CD14-positive monocyte (primary cell): ENCODE measurements at regions not wholly inside any gene's neighbourhood (a gene's known extent, or its start where the extent isn't known, plus 50 kb on each side); places are given as distances from the start of the nearest gene placed in this dataset.

ENCODE experiments used
- DNase-seq, 3 donors: peaks; one replicate each; pipeline ENCODE4 v3.0.0-alpha.2; 2011 to 2022
- H2AFZ ChIP-seq: 2 replicates; pipeline ENCODE4 v1.6.0; 2012; ENCODE audit warnings: mild to moderate bottlenecking, low read depth, low read length, inconsistent platforms; ENCODE audit not compliant: insufficient read depth, poor library complexity, severe bottlenecking
- H3K27ac ChIP-seq, 2 donors: 1 replicate in 1 of 2; 2 replicates in 1 of 2; pipeline ENCODE4 v1.5.1; 2012 to 2013; ENCODE audit warnings: low read length in 2 of 2, control low read depth in 1 of 2, inconsistent platforms in 1 of 2, low read depth in 1 of 2, mild to moderate bottlenecking in 1 of 2
- H3K27me3 ChIP-seq, 2 donors: one replicate each; pipeline versions ENCODE4 v1.6.0 to v1.6.1; 2011 to 2013; ENCODE audit warnings: low read length in 2 of 2; ENCODE audit not compliant: control insufficient read depth in 2 of 2, insufficient read depth in 2 of 2
- H3K36me3 ChIP-seq, 2 donors: replicated peaks in 1 of 2; 1 replicate in 1 of 2; 2 replicates in 1 of 2; pipeline versions ENCODE4 v1.5.1 to v1.6.1; 2012 to 2013; ENCODE audit warnings: low read length in 2 of 2, control low read depth in 1 of 2, inconsistent platforms in 1 of 2, mild to moderate bottlenecking in 1 of 2; ENCODE audit not compliant: insufficient read depth in 2 of 2, control insufficient read depth in 1 of 2
- H3K4me1 ChIP-seq, 2 donors: 1 replicate in 1 of 2; 2 replicates in 1 of 2; pipeline versions ENCODE4 v1.5.1 to v1.6.1; 2012 to 2013; ENCODE audit warnings: low read length in 2 of 2, control low read depth in 1 of 2, inconsistent platforms in 1 of 2, mild to moderate bottlenecking in 1 of 2, moderate library complexity in 1 of 2; ENCODE audit not compliant: insufficient read depth in 2 of 2, control insufficient read depth in 1 of 2
- H3K4me2 ChIP-seq: replicated peaks from 2 replicates; pipeline ENCODE3; 2012; ENCODE audit warnings: low read length, moderate library complexity, mild to moderate bottlenecking; ENCODE audit not compliant: poor library complexity, severe bottlenecking; ENCODE audit errors: extremely low read depth
- H3K4me3 ChIP-seq, 3 experiments: fragments of 200-600 bp in 1 of 3; sonication (generic) in 1 of 3; replicated peaks in 1 of 3; 1 replicate in 2 of 3; 2 replicates in 1 of 3; pipeline ENCODE4 v1.5.1; 2011 to 2013; ENCODE audit warnings: low read length in 3 of 3, mild to moderate bottlenecking in 3 of 3, control low read depth in 2 of 3, low read depth in 2 of 3, inconsistent platforms in 1 of 3, moderate library complexity in 1 of 3
- H3K79me2 ChIP-seq: 2 replicates; pipeline ENCODE4 v1.6.0; 2012; ENCODE audit warnings: mild to moderate bottlenecking, control low read depth, inconsistent platforms, low read length, moderate library complexity; ENCODE audit not compliant: insufficient read depth
- H3K9ac ChIP-seq: 2 replicates; pipeline ENCODE4 v1.6.0; 2017; ENCODE audit warnings: low read length, mild to moderate bottlenecking; ENCODE audit not compliant: insufficient read depth, poor library complexity, severe bottlenecking
- H3K9me3 ChIP-seq, 2 donors: replicated peaks in 1 of 2; 1 replicate in 1 of 2; 2 replicates in 1 of 2; pipeline versions ENCODE4 v1.5.1 to v1.6.1; 2012 to 2013; ENCODE audit warnings: low read length in 2 of 2, control low read depth in 1 of 2; ENCODE audit not compliant: control insufficient read depth in 1 of 2, insufficient read depth in 1 of 2
- H4K20me1 ChIP-seq: 2 replicates; pipeline ENCODE4 v1.6.0; 2012; ENCODE audit warnings: mild to moderate bottlenecking, low read length, control low read depth, moderate library complexity; ENCODE audit not compliant: insufficient read depth
- H3K27ac Mint-ChIP-seq, 7 donors: one replicate each; pipeline ENCODE4 v1.8.0; 2020; ENCODE audit warnings: mild to moderate bottlenecking in 7 of 7, mixed read lengths in 7 of 7, moderate library complexity in 6 of 7, inconsistent platforms in 2 of 7
- H3K27me3 Mint-ChIP-seq, 3 donors: one replicate each; pipeline ENCODE4 v1.8.0; 2021 to 2022; ENCODE audit warnings: low read depth in 3 of 3, mild to moderate bottlenecking in 3 of 3, mixed read lengths in 3 of 3, moderate library complexity in 3 of 3, inconsistent platforms in 1 of 3
- H3K36me3 Mint-ChIP-seq, 2 donors: one replicate each; pipeline ENCODE4 v1.8.0; 2020; ENCODE audit warnings: mixed read lengths in 2 of 2, inconsistent platforms in 1 of 2, mild to moderate bottlenecking in 1 of 2
- H3K4me1 Mint-ChIP-seq: one replicate; pipeline ENCODE4 v1.8.0; 2020; ENCODE audit warnings: mild to moderate bottlenecking, mixed read lengths
- H3K4me3 Mint-ChIP-seq, 2 donors: one replicate each; pipeline ENCODE4 v1.8.0; 2020; ENCODE audit warnings: mild to moderate bottlenecking in 2 of 2, mixed read lengths in 2 of 2, moderate library complexity in 1 of 2
- H3K9me3 Mint-ChIP-seq, 7 donors: one replicate each; pipeline ENCODE4 v1.8.0; 2020 to 2022; ENCODE audit warnings: mixed read lengths in 7 of 7, mild to moderate bottlenecking in 6 of 7, moderate library complexity in 6 of 7, inconsistent platforms in 2 of 7
- WGBS: methylation state at CpG from one replicate; pipeline ENCODE4 v1.1.5; 2013; ENCODE audit warnings: missing lambda C conversion rate; ENCODE audit not compliant: insufficient coverage; 5-methylcytosine and 5-hydroxymethylcytosine counted together
- intact Hi-C, 2 donors: fragments of 100-400 bp; cut with micrococcal nuclease; formaldehyde crosslinking; loops; one replicate each; pipeline versions ENCODE4 v1.15.0 to v1.15.1; 2023
- TF ChIP-seq, protein P1 (sequence below): fragments of 200-600 bp; IDR thresholded peaks from one replicate; pipeline ENCODE4 v1.8.0; 2022; ENCODE audit warnings: antibody characterized with exemption, mild to moderate bottlenecking

DNA sequence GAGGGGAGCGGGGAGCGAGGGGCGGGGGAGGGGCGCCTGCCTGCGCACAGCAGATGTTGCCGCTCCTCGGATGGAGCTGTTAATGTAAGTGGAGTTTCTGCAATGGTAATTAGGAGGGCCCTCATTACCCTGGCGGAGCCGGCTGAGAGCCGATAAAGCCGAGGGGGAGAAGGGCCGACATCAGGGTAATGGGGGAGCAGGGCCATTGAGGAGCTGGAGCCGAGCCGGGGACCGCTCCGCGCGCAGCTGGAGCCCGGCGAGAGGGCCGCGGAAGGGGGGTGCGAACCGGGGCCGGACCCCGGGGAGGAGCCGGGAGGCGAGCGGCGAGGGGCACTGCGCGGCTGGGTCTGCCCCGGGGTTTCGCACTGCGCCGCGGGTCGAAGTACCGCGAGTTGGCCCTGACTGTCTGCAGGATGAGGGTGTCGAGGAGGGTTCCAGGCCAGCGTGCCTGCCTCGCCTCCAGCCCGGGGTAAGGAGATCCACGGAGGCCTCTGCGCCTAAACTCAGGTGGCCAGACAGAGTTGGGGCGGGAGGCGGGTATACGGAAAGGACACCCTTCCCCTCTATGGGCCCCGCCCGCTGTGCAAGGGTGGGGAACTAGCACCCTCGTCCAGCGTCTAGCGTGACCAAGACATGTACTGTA, 55.0 kb upstream of the LBX1 start:
- Mint-ChIP-seq H3K27me3 (peaks cover 59 to 86% (median 79%) of the 10 kb centered on the region in 3 donors), H3K27ac (no peak overlapping the region), H3K9me3 (peaks cover 0 to 15% (median 6%) of the 10 kb centered on the region in 7 donors), H3K36me3 (no peaks in the 10 kb centered on the region), H3K4me1 (peaks cover 3% of the 10 kb centered on the region), H3K4me3 (peak overlapping the region in 1 of 2 donors; percentile 63)
- Histone ChIP-seq H3K36me3 (no peaks in the 10 kb centered on the region), H3K79me2 (no peaks in the 10 kb centered on the region), H3K4me2 (no peak overlapping the region), H2AFZ (no peak overlapping the region), H3K9ac (no peak overlapping the region), H3K27me3 (peaks cover 55 to 82% of the 10 kb centered on the region in 2 donors), H3K4me1 (no peaks in the 10 kb centered on the region), H3K27ac (no peak overlapping the region), H3K9me3 (peaks cover 0 to 18% of the 10 kb centered on the region in 2 donors), H3K4me3 (no peak overlapping the region), H4K20me1 (no peaks in the 10 kb centered on the region)
- TF ChIP-seq, protein P1, sequence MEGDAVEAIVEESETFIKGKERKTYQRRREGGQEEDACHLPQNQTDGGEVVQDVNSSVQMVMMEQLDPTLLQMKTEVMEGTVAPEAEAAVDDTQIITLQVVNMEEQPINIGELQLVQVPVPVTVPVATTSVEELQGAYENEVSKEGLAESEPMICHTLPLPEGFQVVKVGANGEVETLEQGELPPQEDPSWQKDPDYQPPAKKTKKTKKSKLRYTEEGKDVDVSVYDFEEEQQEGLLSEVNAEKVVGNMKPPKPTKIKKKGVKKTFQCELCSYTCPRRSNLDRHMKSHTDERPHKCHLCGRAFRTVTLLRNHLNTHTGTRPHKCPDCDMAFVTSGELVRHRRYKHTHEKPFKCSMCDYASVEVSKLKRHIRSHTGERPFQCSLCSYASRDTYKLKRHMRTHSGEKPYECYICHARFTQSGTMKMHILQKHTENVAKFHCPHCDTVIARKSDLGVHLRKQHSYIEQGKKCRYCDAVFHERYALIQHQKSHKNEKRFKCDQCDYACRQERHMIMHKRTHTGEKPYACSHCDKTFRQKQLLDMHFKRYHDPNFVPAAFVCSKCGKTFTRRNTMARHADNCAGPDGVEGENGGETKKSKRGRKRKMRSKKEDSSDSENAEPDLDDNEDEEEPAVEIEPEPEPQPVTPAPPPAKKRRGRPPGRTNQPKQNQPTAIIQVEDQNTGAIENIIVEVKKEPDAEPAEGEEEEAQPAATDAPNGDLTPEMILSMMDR: no peak
- no peak for DNase-seq
- intact Hi-C loops: no loop called here
- 5% methylated on average over 45 of the region's 54 CpGs for WGBS

- H3K9ac ChIP-seq: no peak overlapping the region
- no peak overlapping the region for H3K27ac ChIP-seq
- Mint-ChIP-seq H3K27ac (no peak overlapping the region), H3K36me3 (no peaks in the 10 kb centered on the region), H3K9me3 (peaks cover 0 to 15% (median 6%) of the 10 kb centered on the region in 7 donors), H3K4me1 (peaks cover 3% of the 10 kb centered on the region), H3K27me3 (peaks cover 64 to 90% (median 86%) of the 10 kb centered on the region in 3 donors), H3K4me3 (peak overlapping the region in 1 of 2 donors; percentile 53)
- no peak for DNase-seq
- peaks cover 0 to 18% of the 10 kb centered on the region in 2 donors for H3K9me3 ChIP-seq
- intact Hi-C loops: no loop called here
- H3K4me3 ChIP-seq: no peak overlapping the region
- no peaks in the 10 kb centered on the region for H3K36me3 ChIP-seq
- no peak overlapping the region for H2AFZ ChIP-seq
- H3K4me2 ChIP-seq: no peak overlapping the region
- H4K20me1 ChIP-seq: no peaks in the 10 kb centered on the region
- H3K27me3 ChIP-seq: peaks cover 57 to 89% of the 10 kb centered on the region in 2 donors
- H3K79me2 ChIP-seq: no peaks in the 10 kb centered on the region
- 17% methylated on average over 2 of the region's 7 CpGs for WGBS
- H3K4me1 ChIP-seq: no peaks in the 10 kb centered on the region
- TF ChIP-seq, protein P1: no peak
Measured at GRCh38 chr10:101284744-101285463, 55.6 kb upstream of the LBX1 start.
